OCI-LY1 (cell line): ENCODE measurements at regions not wholly inside any gene's neighbourhood (a gene's known extent, or its start where the extent isn't known, plus 50 kb on each side); places are given as distances from the start of the nearest gene placed in this dataset.

Source experiments
- EZH2 ChIP-seq: fragments of 200-600 bp; sonication (generic), shearing (Covaris generic); IDR thresholded peaks from 2 replicates; pipeline ENCODE4 v1.8.0; 2017; ENCODE audit warnings: borderline replicate concordance, mixed run types, mild to moderate bottlenecking, antibody characterized with exemption, low read length, moderate library complexity, mixed read lengths
- TF ChIP-seq, protein P1 (sequence below): fragments of 200-600 bp; sonication (generic), shearing (Covaris generic); IDR thresholded peaks from 2 replicates; pipeline ENCODE4 v1.5.1; 2017; ENCODE audit warnings: mild to moderate bottlenecking, antibody characterized with exemption, low read length, moderate library complexity, mixed read lengths

DNA sequence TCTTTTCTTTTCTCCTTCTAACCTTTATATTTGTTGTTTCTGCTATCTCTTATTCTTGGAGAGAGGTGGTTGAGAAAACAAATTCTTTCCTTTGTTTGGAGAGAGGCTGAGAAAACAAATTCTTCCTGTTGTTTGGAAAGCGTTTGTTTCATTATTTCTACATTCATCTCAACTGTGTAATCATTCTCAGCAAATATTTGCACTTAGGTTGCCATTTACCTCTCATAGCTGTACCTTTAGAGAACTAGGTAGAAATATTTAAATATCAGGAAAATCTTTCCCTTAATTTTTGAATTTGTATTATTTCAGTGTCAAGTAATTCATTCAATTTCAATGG is 1824.4 kb upstream of the CDH9 start:
- TF ChIP-seq, protein P1, sequence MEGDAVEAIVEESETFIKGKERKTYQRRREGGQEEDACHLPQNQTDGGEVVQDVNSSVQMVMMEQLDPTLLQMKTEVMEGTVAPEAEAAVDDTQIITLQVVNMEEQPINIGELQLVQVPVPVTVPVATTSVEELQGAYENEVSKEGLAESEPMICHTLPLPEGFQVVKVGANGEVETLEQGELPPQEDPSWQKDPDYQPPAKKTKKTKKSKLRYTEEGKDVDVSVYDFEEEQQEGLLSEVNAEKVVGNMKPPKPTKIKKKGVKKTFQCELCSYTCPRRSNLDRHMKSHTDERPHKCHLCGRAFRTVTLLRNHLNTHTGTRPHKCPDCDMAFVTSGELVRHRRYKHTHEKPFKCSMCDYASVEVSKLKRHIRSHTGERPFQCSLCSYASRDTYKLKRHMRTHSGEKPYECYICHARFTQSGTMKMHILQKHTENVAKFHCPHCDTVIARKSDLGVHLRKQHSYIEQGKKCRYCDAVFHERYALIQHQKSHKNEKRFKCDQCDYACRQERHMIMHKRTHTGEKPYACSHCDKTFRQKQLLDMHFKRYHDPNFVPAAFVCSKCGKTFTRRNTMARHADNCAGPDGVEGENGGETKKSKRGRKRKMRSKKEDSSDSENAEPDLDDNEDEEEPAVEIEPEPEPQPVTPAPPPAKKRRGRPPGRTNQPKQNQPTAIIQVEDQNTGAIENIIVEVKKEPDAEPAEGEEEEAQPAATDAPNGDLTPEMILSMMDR: no peak
- TF ChIP-seq EZH2: no peak
